CD4-positive, alpha-beta T cell treated with Interleukin-6 at 100 ng/mL for 8 hours (primary cell): ENCODE measurements at regions not wholly inside any gene's neighbourhood (a gene's known extent, or its start where the extent isn't known, plus 50 kb on each side); places are given as distances from the start of the nearest gene placed in this dataset.
"Not testable (repeated sequence)": the region's sequence is repeated elsewhere in the genome, so short reads cannot be mapped to it uniquely, and the experiment has no call there.

Source experiments
- DNase-seq: peaks from one replicate; pipeline ENCODE4 v3.0.0-alpha.2; 2020; ENCODE audit warnings: mixed read lengths, low spot score

- no peak for DNase-seq
Measured at GRCh38 chr2:239649309-239649708, 248.5 kb upstream of the HDAC4 start.

- no peak for DNase-seq
Measured at GRCh38 chr2:239648607-239649006, 247.8 kb upstream of the HDAC4 start.

GRCh38 chr2:239647052-239647819 lies 246.4 kb upstream of the HDAC4 start:
- no peak for DNase-seq

- no peak for DNase-seq
Measured at GRCh38 chr2:239646184-239646583, 245.4 kb upstream of the HDAC4 start.

- DNase-seq, result not testable (repeated sequence)
Measured at GRCh38 chr2:239644594-239644993, 243.8 kb upstream of the HDAC4 start.

GRCh38 chr2:239644011-239644410 lies 243.2 kb upstream of the HDAC4 start:
- no peak for DNase-seq

GRCh38 chr2:239642406-239643004 lies 241.7 kb upstream of the HDAC4 start:
- DNase-seq, result no peak

- DNase-seq, result not testable (repeated sequence)
Measured at GRCh38 chr2:239641904-239642303, 241.1 kb upstream of the HDAC4 start.

GRCh38 chr2:239640676-239641578 lies 240.1 kb upstream of the HDAC4 start:
- DNase-seq, result no peak

GRCh38 chr2:239640210-239640609 lies 239.4 kb upstream of the HDAC4 start:
- DNase-seq, result no peak

GRCh38 chr2:239639421-239640185 lies 238.8 kb upstream of the HDAC4 start:
- no peak for DNase-seq

- DNase-seq, result no peak
Measured at GRCh38 chr2:239638376-239638775, 237.6 kb upstream of the HDAC4 start.

- DNase-seq, result no peak
Measured at GRCh38 chr2:239636808-239637207, 236.0 kb upstream of the HDAC4 start.

GRCh38 chr2:239634769-239635168 lies 233.9 kb upstream of the HDAC4 start:
- no peak for DNase-seq

GRCh38 chr2:239630618-239631286 lies 229.9 kb upstream of the HDAC4 start:
- no peak for DNase-seq

- DNase-seq, result no peak
Measured at GRCh38 chr2:239629926-239630617, 229.3 kb upstream of the HDAC4 start.

GRCh38 chr2:239626961-239627592 lies 226.3 kb upstream of the HDAC4 start:
- DNase-seq, result no peak

GRCh38 chr2:239625971-239626734 lies 225.3 kb upstream of the HDAC4 start:
- no peak for DNase-seq

- DNase-seq, result no peak
Measured at GRCh38 chr2:239625156-239625845, 224.5 kb upstream of the HDAC4 start.
